Renal pelvis (tissue), 1 donor: ENCODE measurements at regions not wholly inside any gene's neighbourhood (a gene's known extent, or its start where the extent isn't known, plus 50 kb on each side); places are given as distances from the start of the nearest gene placed in this dataset.

Experiments
- DNase-seq: peaks from one replicate; pipeline ENCODE4 v3.0.0-alpha.2; 2013

DNA sequence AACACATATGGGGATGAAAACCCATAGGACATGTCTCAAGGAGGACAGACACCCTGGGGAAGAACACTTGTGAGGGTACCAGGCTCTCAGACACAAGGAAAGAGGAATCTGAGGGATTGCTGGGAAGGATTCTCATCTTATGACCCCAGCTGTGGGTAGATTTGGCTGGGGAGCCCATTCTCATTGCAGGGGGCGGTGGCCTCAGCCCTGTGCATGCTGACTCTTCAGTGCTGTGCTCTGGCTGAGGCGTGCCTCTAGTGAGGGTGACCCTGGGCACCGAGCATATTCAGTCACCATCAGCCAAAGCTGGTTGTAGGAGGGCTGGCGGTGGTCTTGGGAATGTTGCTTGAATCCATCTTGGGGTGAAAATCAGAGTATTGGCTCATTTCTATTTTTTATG, 140.7 kb downstream of the TM9SF2 start:
- DNase-seq = no peak

DNA sequence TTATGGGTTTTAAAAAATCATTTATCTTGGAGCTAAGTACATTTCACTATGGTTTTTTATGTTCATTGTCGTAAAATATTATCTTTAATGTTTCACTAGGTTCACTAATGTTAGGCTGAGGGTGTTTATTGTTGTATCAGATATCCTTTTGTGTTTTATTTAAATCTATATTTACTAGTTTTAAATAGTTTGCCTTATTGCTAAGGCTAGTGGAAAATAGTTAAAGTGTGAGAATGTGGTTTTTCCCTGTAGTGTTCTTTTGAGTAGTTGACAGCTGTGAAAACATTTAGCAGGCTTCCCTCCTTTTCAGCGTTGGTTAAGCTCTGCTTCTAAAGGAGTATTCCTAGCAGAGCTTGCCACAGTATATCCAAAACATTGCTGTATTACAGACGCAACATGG, 139.0 kb downstream of the TM9SF2 start:
- no peak for DNase-seq

DNA sequence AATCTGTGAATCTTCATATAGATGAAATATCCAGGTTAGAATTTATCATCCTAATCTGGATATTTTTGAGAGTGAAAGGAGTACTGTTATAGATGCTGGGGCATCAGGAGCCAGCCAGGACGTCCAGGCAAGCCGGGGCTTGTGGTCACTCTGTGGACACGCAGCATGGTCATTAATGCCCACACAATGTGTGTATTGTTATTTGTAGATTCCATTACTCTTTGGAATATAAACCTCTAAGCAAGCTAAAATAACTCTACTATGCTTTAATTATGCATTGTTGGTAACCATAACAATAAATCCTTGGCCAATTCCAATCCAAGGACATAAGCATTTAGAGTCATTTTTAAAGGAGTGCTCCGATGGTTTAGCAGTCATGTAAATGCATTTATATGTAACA, 137.9 kb downstream of the TM9SF2 start:
- DNase-seq = no peak

DNA sequence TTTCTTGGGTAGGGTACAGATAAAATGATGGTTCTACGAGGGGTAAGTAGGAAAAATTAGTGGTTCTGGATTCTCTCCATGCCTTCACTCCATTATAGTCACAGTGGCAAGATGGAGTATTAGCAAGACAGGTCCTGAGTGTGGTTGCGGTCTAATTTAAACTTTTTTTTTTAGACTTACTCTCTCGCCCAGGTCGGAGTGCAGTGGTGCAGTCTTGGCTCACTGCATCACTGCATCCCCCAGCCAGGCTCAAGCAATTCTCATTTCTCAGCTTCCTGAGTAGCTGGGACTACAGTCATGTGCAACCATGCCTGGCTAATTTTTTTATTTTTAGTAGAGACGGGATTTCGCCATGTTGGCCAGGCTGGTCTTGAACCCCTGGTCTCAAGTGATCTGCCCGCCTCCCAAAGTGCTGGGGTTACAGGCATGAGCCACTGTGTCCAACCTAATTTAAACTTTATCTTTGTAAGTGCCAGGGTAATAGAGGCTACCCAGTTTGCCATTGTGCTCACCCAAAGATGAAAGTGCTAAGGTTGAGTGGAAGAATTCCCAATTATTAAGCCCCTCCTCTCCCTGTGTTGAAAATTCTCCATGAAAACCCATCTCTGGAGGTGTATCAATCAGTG, 135.6 kb downstream of the TM9SF2 start:
- no peak for DNase-seq

DNA sequence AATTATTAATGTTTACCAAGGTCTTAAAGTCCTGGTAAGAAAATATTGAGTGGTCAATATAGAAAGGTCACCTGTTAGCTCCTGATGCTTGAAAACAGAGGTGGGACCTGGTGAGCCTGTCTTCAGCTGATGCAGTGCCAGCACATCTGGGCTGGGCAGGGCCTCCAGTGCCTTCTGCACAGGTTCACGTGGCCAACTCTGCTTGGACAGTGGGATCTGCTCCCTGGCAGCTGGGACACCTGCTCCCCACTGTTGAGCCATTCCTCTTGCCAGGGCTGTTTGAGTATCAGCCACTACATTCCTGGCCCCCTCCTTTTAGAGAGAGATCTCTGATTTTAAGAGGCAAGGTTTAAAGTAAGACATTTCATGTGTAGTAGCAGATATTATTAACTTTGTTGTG, 135.0 kb downstream of the TM9SF2 start:
- no peak for DNase-seq

DNA sequence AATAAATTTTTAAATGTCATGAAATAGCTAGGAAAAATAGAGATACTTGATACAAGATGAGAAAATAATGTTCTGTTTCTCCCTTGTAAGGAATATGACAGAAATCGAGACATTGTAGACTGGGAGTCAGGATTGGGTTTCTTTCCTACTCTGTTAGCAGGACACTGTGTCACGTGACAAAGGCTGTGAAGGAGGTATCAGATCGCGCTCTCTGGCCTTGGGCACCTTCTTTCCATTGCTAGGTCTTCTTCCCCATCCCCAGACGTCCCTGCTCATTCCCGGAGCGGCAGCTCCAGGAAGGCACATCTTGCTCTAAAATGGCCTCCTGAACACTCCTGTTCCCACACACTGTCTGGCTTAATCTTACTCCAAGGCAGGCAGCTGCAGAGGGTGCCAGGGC, 133.4 kb downstream of the TM9SF2 start:
- DNase-seq = no peak

DNA sequence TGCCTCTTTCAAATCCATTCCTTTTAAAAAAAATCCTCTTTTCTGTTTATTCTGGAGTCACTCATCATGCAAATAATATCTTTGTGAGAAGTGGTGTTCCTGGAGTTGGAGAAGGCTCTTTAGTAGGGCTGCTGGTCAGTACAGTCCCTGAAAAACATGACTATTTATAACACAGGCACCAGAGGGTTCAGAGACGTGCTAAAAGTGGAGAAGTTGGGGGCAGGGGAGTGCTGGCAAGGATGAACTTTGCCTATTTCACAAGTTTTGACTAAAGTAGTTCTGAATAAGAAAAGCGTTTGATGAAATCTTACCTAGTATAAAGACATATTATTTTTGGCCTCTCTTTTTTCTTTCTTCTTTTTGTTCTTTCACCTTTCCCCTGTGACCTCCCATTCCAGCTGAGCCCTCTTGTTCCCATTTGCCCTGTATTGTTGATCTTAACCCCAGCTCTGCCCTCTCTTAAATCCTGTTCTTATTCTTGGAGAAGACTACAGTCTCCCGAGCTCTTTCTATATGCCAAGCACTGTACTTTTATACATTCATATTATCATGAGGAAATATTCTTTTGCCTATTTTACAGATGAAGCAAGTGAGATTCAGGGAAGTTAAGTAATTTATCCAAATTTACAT, 129.1 kb downstream of the TM9SF2 start:
- DNase-seq = no peak

DNA sequence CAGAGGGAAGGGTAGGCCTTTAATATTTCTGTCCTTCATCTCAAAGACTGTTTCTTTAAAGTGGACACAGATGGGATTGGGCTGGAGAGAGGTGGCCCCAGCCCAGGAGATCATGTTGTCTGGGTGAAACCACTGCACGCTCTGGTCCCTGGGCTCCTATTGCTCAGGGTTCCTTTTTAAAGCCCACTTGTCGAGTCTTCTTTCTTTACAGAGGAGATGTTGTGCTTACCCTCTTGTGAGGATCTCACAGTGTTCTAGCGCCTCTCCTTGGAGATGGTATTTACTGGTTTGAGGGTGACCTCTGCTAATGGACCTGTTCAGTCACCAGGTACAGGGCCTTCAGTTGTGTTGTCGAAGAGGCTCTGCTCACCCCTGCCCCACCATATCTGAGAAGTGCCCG, 128.4 kb downstream of the TM9SF2 start:
- no peak for DNase-seq

DNA sequence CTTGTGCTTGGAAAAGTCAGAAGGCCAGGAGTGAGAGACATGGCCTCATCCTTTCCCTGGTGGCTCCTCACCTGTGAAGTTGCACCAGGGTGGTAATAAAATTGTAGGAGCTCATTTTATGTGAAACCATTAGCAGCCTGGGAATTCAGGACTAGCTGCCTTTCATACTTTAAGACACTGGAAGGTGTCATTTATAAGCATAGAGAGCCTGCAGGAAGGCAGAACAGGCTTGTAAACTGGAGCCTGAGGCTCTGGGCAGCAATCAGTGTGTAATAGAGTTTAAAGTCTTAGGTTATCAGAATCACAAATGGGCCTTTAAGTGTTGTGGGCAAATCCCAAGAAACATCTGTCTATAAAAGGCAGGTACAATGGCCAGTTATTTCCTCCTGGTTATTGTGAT, 127.2 kb downstream of the TM9SF2 start:
- no peak for DNase-seq

DNA sequence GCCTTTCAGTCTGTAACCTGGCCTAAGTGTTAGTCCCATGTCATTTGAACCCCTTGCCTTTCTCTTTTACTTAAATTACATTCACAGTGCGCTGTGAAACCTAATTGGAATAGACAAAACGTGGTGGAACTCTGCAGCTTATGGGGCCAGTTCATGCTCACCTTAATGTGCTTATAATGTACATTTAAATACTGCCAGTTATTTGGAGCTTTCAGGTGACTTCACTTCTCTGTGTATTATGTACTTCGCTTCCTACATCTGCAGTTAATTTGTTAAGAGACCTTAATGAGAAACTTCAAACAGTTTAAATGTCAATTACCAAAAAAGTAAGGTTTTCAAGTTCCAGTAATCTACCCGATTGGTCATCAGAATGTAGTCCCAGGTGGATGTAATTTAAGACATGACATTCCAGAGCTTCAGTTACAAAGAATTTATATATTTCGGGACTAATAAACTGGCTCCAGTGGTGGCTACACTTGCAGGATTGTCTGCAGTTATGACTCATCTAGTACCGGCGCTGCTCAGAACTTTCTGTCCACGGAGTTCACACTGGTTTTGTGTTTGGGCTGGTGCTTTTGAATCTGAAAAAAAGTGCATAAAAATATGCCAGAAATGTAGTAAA, 125.3 kb downstream of the TM9SF2 start:
- no peak for DNase-seq

DNA sequence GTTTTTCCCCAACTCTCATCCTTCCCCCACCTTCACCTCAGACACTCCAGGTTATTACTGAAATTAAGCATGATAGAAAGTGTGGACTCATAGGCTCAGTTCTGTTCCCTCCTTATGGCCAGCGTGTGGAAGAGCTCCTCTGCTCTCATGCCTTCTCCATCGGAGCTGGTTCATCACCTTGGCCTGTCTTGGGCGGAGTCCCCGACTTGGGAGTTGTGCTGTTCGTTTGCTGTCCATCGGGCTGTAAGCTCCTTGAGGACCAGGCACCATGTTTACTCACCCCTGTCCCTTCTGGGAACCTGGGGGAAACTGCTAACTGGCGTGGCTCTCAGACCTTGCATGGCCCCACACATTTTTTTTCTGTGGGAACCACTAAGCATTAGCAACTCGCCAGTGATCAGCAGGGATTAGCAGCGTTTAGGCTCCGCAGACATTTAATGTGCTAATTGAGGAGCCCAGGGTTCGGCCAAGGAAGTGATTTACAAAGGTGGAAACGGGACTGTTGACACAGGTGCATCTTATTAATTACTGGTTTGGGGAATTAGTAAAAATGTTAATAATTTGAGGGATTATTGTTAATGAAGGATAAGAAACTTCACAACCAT, 123.8 kb downstream of the TM9SF2 start:
- DNase-seq = no peak

DNA sequence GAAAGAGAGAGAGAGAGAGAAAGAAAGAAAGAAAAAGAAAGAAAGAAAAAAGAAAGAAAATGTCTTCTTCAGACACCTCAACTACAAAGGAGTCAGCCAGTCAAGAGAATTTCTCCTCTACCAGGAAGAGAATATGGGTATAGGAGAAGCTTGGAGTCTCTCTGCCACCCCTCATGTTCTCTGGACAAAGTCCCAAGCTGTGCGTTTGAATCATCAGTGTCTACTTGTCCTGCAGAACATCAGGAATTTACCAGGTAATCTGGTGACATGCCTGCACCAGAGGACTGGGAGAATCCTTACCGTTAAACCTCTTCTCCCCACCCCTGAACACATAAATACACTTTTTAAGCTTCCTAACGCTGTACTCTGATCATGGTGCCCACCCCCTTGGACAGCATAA, 119.5 kb downstream of the TM9SF2 start:
- no peak for DNase-seq

DNA sequence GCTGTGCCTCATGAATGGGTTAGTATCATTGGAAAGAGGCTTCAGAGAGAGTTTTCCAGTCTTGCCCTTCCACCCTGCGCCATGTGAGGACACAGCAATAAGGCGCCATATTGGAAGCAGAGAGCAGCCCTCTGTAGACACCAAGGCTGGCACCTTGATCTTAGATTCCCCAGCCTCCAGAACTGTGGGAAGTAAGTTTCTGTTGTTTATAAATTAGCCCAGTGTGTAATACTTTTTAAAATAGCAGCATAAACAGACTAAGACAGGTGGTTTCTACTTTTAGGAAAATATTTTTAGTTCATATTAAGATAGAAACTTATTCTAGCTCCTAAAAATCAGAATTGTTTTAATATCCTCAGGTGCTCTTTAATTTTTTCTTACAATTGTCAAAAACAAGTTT, 117.9 kb downstream of the TM9SF2 start:
- DNase-seq = no peak

DNA sequence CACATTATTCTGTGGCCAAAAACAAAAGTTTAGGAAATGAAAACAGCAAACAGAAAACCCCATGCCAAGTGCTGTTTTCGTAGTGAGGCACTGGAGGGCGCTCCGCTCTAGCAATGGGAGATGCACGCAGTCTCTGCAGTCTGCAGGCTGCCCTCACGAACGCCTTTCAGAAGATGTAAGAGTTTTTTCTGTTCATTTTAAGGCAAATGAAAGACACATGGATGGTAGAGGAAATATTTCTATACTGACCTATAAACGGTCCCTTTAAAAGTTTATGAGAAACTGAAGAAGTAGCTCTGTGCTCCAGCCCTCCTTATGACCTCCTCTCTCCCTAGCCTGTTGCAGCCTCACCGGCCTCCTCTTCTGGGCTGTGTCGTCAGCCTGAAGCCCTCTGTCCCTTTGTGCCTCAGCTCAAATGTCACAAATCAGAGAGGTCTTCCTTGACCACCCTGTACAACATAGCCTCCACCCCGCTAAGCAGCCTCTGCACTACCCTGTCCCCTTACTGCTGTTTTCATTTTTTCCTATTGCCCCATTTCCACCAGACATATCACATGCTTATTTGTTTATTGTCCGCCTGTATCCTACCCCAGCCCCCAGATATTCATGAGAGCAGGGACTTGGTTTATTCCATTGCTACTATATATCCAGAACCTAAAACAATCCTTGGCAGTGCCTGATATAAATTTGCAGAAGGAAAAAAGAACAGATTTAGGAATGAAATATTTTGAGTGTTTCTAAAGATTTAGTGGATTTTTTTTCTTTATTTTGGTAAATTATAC, 116.4 kb downstream of the TM9SF2 start:
- DNase-seq = peak; percentile 33

DNA sequence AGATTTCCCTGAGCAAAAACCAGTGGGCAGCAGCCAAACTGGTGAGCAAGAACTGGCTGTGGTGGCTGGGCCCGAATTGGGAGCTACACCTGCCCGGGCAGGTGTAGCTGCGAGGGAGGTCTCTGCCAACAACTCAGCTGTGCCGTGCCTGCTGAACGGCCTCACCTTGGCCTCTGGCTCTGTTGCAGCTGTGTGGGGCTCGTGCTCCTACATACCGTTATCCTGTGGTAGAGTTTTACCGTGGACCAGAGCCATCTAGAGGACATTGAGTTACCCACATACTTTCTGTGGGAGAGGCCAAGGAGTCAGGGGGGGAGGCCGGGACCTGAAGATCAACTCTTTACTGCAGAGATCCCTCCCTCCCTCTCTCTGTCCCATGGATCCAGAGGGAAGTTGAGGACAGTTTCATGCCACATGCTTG, 113.2 kb downstream of the TM9SF2 start:
- no peak for DNase-seq
